ENCODE measurements at regions not wholly inside any gene's neighbourhood (a gene's known extent, or its start where the extent isn't known, plus 50 kb on each side); places are given as distances from the start of the nearest gene placed in this dataset.

DNA sequence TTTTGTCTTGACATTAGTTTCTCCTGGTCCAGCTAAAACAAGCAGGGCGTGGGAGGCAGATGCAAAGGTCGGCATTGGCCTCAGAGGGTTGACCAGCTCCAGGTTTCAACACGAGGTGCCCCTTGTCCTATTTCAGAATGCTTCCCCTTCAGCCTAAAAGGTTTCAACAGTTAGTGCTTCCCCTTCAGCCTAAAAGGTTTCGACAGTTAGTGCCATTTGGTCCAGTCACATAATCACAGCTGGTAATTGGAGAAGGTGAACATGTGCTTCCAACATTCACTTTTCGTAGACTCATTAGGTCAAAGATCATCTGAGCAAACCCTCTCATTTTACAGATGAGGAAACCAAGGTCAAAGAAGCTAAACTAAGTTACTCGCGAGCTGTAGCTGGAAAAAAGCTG lies 270.3 kb upstream of the MAP3K1 start:
- H3K27me3 ChIP-seq: no peaks in the 10 kb centered on the region
- intact Hi-C loops (cut with DNase I): no loop called here
- H3K36me3 ChIP-seq: no peaks in the 10 kb centered on the region
- no peaks in the 10 kb centered on the region for H3K9me3 ChIP-seq
- no peak overlapping the region for H3K4me3 ChIP-seq
- ATAC-seq: peak; percentile 86
- no peak overlapping the region for H3K27ac ChIP-seq
- DNase-seq: peak; percentile 71
- H3K4me1 ChIP-seq: peaks cover 5% of the 10 kb centered on the region
- TF ChIP-seq, protein P1, sequence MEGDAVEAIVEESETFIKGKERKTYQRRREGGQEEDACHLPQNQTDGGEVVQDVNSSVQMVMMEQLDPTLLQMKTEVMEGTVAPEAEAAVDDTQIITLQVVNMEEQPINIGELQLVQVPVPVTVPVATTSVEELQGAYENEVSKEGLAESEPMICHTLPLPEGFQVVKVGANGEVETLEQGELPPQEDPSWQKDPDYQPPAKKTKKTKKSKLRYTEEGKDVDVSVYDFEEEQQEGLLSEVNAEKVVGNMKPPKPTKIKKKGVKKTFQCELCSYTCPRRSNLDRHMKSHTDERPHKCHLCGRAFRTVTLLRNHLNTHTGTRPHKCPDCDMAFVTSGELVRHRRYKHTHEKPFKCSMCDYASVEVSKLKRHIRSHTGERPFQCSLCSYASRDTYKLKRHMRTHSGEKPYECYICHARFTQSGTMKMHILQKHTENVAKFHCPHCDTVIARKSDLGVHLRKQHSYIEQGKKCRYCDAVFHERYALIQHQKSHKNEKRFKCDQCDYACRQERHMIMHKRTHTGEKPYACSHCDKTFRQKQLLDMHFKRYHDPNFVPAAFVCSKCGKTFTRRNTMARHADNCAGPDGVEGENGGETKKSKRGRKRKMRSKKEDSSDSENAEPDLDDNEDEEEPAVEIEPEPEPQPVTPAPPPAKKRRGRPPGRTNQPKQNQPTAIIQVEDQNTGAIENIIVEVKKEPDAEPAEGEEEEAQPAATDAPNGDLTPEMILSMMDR (IDR thresholded peaks at IDR 0.05): no peak

DNA sequence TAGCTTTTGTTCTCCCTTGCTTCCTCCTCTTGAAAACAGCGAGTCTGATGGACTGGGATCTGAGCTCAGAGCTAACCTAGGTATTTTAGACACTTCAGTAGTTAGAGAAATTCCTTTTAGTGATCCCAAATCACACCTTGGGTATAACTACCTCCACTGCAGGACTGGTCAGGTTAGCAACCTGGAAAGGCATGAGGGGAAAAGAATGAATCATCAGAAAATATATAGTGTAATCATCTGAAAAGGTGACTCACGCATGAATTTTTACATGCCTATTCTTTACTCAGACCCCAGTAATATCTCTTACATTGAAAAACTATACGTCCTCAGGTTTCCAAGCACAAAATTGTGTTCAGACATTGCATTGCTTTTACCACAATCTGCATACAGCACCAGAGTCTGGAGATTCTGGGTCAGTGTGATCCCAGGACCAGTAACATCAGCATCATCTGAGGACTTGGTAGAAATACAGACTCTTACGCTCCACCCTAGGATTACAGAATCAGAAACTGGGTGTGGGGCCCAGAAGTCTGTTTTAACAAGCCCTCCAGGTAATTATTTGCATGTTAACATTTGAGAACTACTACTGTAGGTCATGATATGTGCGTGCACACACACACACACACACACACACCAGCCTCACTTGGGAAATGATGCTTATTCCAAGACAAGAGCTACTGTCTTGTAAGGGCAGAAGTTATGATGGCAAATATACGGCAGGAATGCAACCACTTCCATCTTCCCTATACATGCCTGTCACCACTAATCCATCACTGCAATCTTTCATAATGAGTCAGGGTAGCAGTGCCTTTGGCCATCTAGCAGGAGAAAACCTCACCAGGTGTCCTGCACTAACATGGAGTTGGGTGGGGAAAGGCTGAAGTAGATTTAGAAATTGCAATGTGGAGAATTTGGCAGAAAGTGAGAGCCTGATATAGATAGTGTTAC lies 271.6 kb upstream of the MAP3K1 start:
- no peak for DNase-seq
- no peak for ATAC-seq
- Histone ChIP-seq H3K27me3 (no peaks in the 10 kb centered on the region), H3K36me3 (no peaks in the 10 kb centered on the region), H3K4me3 (no peak overlapping the region), H3K27ac (no peak overlapping the region), H3K4me1 (no peaks in the 10 kb centered on the region), H3K9me3 (no peaks in the 10 kb centered on the region)
- intact Hi-C loops (cut with DNase I): no loop called here
- TF ChIP-seq, protein P1 (IDR thresholded peaks at IDR 0.05): no peak

DNA sequence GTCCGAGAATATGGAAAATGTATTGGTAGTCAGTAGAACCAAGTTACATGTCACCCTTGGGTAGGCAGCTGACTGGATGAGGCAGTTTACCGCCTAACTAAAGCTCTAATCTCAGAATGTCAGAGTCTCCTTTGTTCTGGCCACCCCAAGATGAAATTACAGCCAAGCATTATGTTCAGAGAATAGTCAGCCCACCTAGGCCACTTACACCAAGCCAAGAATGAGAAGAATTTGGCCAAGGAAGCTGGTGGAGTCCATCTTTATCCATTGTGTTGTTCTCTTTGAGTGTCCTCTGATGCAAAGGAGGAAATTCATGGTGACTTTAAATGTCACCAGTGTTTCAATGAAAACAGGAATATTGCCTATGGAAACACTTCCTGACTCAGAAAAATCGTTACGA lies 275.1 kb upstream of the MAP3K1 start:
- H3K4me3 ChIP-seq: no peak overlapping the region
- intact Hi-C loops (cut with DNase I): no loop called here
- H3K27ac ChIP-seq: no peak overlapping the region
- no peaks in the 10 kb centered on the region for H3K27me3 ChIP-seq
- TF ChIP-seq, protein P1 (IDR thresholded peaks at IDR 0.05): no peak
- ATAC-seq: no peak
- H3K36me3 ChIP-seq: no peaks in the 10 kb centered on the region
- DNase-seq: no peak
- H3K4me1 ChIP-seq: no peaks in the 10 kb centered on the region
- H3K9me3 ChIP-seq: no peaks in the 10 kb centered on the region

DNA sequence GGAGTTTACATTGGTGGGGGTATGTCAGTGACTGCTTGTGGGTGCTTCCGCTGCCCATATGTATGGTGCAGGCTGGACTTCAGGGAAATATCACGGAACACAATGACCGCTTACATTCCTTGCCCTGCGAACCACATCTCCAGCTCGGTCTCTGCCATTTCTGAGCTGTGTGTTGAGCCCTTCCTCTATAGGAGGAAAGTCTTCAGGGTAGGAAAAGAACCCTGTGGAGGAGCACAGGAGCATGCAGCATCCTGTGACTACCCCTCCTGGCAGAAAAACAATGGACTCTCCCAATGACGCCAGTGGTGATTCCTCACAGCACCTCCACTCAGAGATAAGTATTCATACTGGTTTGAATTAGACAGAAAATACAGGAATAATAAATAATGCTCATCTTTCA lies 276.8 kb upstream of the MAP3K1 start:
- Histone ChIP-seq H3K9me3 (no peaks in the 10 kb centered on the region), H3K4me1 (no peaks in the 10 kb centered on the region), H3K27me3 (no peaks in the 10 kb centered on the region), H3K4me3 (no peak overlapping the region), H3K27ac (no peak overlapping the region), H3K36me3 (no peaks in the 10 kb centered on the region)
- intact Hi-C loops (cut with DNase I): no loop called here
- no peak for DNase-seq
- ATAC-seq: no peak
- TF ChIP-seq, protein P1 (IDR thresholded peaks at IDR 0.05): no peak

DNA sequence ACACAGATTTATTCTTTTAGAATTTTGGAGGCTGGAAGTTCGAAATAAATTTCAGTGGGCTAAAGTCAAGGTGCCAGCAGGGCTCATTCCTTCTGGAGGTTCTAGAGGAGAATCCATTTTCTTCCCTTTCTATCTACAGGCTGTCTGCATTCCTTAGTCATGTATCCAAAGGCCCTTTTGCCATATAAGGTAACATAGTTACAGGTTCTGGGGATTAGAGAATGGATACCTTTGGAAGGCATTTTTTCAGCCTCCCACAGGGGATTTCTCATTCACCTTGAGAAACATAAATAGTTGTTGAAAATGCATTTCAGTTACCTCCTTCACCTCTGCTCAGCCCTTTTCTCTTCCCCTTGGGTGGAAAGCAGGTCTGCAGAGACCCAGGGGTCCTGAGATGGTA lies 280.0 kb upstream of the MAP3K1 start:
- Histone ChIP-seq H3K4me1 (no peaks in the 10 kb centered on the region), H3K27me3 (no peaks in the 10 kb centered on the region), H3K9me3 (no peaks in the 10 kb centered on the region), H3K4me3 (no peak overlapping the region), H3K36me3 (no peaks in the 10 kb centered on the region), H3K27ac (no peak overlapping the region)
- DNase-seq (no peak), ATAC-seq (no peak)
- TF ChIP-seq, protein P1 (IDR thresholded peaks at IDR 0.05): no peak
- intact Hi-C loops (cut with DNase I): no loop called here

All from upper lobe of right lung (tissue), 1 donor.